Pons (tissue), 1 donor: ENCODE measurements at regions not wholly inside any gene's neighbourhood (a gene's known extent, or its start where the extent isn't known, plus 50 kb on each side); places are given as distances from the start of the nearest gene placed in this dataset.
A peak's percentile ranks its signal among the peaks of the same experiment; 100 is the strongest.

Source experiments
- DNase-seq: peaks from one replicate; pipeline ENCODE4 v3.0.0-alpha.2; 2016; ENCODE audit warnings: low spot score

DNA sequence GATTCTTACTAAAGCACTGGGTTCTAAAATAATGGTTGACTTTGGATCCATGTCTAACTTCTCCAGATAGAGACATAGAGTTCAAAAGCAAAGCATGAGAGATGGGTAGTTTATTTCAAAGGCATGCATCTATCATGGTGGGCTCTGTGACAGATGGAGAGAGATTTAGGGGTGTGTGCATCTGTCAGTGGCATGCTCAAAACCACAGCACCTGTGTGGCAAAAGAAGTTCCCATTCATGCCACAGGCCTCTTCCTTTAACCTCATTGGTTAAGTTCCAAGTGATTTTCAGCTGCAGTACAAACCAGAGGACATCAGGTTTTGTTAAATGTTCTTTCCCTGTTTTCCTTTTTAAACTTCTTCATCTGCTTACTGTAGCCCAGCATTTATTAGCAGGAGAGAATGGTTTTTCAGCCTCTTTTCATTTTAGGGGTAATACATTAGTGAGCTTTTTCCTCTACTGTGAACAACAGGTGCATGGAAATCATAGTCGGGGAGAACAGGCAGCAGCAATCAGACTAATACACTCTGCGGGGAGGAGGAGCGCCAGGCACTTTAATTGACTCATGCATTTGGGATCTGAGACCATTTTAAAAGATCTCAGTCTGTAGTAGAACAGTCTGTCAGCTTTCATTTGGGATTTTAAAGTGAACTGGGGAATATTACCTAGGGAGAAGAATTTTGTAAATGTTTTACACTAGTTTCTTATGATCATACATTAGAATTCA, 52.4 kb upstream of the UPP2 start:
- no peak for DNase-seq

DNA sequence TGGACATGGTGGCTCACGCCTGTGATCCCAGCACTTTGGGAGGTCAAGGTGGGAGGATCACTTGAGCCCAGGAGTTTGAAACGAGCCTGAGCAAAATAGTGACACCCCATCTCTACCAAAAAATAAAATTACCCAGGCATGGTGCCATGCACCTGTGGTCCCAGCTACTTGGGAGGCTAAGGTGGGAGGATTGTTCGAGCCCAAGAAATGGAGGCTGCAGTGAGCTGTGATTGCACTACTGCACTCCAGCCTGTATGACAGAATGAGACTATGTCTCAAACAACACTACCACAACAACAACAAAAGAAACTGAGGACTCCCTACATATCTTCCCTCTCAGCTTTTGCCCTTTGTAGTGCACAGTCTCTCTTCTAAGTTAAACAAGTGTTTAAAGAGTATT, 53.3 kb upstream of the UPP2 start:
- no peak for DNase-seq

GRCh38 chr2:158047156-158047611, 54.5 kb upstream of the UPP2 start:
- no peak for DNase-seq

DNA sequence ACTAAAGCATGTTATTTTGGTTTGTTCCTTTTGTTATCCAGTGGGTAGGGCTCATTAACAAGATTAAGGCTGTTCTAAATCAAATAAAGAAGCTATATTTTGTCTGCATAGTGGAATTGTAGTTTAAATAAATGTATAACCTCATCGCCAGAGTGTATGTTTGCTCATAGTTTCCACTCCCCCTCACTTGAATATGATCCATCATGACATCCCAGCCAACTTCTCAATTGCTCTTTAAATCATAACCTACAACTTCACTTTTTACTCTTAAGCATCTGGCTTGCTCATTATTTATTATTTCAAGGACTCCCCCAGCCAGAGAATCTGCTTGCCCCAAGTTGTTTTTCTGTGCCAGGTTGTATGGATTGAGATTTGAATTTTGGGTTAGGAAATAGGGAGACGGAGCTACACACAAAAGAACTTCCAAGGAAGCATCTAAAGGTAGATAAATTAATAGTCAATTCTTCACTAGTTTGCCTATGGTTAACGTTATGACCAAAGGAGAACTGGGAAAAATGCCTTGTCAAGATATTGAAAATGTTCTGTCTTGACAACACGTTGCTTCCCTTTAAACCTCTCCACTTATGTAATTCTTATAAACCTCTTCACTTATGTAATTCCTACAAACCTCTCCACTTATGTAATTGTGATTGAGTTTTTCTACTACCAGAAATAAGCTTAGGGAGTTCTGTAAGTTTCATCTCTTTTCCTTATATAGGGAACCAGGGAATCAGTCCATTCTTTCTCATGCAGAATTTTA, 55.4 kb upstream of the UPP2 start:
- no peak for DNase-seq

- no peak for DNase-seq
Observed at GRCh38 chr2:158045362-158045761, 56.3 kb upstream of the UPP2 start.

- DNase-seq, result no peak
Observed at GRCh38 chr2:158043181-158043948, 58.3 kb upstream of the UPP2 start.

GRCh38 chr2:158042666-158043065, 59.0 kb upstream of the UPP2 start:
- DNase-seq, result no peak

DNA sequence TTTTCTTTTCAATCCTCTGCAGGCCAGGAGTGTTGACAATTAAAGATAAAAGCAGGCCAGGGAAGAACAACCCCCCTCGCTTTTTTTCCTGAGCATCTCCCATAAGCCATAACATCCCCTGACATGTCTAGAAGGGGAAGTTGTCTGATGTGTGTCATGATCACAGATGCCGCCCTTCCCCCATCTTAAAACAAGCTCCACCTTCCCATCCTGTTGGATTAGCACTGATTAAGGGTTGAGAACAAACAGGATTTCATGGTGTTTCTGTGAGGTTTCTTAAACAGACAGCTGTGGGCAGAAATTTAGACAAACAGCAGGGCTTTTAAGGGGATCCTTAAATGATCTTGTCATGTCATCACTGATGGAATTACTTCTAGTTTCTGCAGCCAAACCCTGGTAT, 59.4 kb upstream of the UPP2 start:
- DNase-seq, result no peak

GRCh38 chr2:158041400-158041799, 60.3 kb upstream of the UPP2 start:
- no peak for DNase-seq

GRCh38 chr2:158038901-158039300, 62.8 kb upstream of the UPP2 start:
- DNase-seq, result no peak

GRCh38 chr2:158034198-158034866, 67.3 kb upstream of the UPP2 start:
- DNase-seq, result peak; percentile 82

- no peak for DNase-seq
Observed at GRCh38 chr2:158031371-158031770, 70.3 kb upstream of the UPP2 start.

DNA sequence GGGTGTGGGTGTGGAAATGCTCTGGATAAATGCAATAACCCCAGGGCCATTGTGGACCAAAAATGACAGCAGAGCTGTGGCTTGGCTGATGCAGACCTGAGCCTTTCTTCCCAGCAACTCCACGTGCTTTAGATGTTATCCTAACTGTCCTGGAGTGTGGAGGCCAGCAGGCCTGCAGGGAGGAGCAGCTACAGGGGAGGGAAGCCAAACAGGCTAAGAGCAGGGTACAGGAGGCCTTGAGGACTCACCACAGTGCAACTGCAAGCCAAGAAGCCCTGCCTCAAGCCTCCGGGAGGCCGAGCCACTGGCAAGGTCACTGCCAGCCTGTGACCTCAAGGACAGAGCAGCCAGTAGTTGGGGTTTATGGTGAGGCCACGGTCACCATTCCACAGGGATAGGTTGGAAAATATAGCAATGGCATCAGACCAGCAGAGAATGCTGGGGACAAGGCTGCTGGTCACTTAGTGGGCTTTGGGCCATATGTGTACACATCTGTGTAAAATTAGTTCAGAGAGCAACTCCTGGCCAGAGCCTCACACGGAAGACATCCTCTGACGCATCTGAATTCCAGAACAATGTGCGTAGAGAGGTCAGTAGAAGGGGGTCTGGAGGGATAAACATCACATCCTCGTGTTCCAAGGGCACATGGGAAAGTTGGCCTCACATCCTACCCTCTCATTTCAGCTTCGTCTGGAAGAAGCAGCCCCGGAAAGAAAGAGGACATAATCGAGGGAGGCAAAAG, 76.2 kb upstream of the UPP2 start:
- DNase-seq, result no peak

DNA sequence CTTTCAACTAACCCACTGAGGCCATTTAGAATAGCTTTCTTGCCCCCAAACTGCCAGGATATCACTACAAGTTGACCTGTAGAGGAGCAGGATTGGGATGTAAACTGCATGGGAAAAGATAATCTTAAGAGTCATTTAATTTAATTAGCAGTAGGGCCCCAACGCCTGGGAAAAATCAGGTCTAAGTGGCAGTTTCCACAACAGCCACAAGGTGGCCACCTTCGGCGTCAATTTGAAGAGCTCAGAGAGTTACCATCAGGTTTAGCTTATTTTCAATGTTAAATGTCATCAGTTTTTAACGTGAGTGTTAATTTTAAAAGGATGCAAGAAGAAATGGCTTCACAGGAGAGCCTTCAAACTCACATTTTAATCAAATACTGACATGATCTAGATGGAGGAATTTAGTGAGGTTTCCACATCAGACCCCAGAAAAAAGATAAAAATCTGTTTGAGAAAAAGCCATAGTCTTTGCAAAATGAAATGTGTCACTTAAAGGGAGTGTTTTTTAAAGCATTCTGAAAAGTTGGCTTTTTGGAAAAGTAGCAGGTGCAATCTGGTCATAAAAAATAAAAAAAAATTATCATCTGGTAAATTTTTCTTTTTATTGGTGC, 77.3 kb upstream of the UPP2 start:
- peak; percentile 54 for DNase-seq

GRCh38 chr2:158022888-158023287, 78.8 kb upstream of the UPP2 start:
- DNase-seq, result no peak

DNA sequence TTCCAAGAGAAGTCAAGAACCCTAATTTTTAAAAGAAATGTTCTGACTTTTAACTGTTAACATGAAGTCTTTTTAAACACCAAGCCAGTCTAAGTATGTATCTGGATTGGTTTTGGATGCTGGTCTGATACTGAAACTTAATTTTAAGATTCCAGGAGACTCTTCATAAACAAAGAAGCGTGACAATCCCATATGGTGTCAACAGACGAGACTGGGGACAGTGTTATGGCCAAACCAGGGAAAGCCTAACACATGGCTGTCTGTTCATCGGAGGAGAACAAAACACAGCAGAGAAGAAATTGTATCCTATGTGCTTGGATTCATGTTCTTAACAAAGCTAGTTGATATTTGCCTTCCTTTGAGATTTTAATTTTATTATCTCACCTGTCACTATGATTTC, 80.5 kb upstream of the UPP2 start:
- no peak for DNase-seq

DNA sequence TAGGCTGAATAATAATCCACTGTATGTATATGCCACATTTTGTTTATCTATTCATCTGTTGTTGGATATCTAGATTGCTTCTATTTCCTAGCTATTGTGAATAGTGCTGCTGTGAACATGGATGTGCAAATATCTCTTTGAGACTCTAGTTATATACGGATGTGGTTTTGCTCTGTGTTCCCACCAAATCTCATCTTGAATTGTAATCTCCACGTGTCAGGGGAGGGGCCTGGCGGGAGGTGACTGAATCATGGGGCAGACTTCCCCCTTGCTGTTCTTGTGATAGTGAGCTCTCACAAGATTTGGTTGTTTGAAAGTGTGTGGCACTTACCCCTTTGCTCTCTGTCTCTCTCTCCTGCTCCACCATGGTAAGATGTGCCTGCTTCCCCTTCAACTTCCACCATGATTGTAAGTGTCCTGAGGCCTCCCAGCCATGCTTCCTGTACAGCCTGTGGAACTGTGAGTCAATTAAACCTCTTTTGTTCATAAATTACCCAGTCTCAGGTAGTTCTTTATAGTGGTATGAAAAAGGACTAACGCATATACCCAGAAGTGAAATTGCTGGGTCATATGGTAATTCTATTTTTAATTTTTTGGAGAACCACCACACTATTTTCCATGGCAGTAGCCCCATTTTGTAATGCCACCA, 86.1 kb upstream of the UPP2 start:
- no peak for DNase-seq

DNA sequence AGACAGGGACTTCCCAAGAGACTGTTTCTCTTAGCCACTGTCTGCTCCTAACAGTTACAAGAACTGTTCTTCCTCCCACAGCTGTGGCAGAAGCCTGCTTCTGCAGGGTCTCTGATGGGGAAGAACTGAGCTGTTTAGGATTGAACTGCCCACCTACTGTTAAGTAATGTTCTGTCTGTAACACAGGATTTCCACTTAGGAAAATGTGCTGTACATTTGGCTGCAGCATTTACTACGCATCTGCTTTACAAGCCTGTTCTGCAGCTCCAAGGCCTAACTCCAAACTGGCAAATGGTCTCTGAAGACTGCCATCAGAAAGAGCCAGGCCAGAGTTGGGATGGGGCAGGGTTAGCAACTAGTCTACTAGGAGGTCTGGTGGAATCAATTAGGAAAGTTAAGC, 87.8 kb upstream of the UPP2 start:
- DNase-seq, result no peak

GRCh38 chr2:158011055-158011771, 90.5 kb upstream of the UPP2 start:
- DNase-seq, result no peak

DNA sequence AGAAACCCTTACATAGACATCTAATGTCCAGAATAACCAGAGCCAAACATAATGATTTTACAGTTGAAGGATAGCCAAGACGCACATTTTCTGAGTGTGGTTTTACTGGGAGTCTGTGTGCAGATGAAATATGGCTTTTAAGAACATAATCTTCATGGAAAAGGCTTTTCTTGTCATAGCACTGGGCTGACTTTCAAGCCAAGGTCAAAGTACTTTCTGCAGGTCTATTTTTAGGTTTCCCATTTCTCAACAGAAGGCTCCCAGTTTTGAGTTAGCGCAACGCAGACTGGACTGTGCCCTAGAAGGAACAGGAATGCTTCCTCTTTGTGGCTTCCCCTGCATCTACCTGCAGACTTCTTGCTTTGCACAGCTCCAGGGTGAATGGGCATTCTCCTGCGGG, 92.3 kb upstream of the UPP2 start:
- no peak for DNase-seq
